Activated effector memory CD4-positive, alpha-beta T cell treated with Interleukin-2 at 50 U/mL for 16 hours (primary cell): ENCODE measurements at regions not wholly inside any gene's neighbourhood (a gene's known extent, or its start where the extent isn't known, plus 50 kb on each side); places are given as distances from the start of the nearest gene placed in this dataset.
"Not testable (repeated sequence)": the region's sequence is repeated elsewhere in the genome, so short reads cannot be mapped to it uniquely, and the experiment has no call there.

ENCODE experiments used
- DNase-seq: peaks from one replicate; pipeline ENCODE4 v3.0.0-alpha.2; 2020

DNA sequence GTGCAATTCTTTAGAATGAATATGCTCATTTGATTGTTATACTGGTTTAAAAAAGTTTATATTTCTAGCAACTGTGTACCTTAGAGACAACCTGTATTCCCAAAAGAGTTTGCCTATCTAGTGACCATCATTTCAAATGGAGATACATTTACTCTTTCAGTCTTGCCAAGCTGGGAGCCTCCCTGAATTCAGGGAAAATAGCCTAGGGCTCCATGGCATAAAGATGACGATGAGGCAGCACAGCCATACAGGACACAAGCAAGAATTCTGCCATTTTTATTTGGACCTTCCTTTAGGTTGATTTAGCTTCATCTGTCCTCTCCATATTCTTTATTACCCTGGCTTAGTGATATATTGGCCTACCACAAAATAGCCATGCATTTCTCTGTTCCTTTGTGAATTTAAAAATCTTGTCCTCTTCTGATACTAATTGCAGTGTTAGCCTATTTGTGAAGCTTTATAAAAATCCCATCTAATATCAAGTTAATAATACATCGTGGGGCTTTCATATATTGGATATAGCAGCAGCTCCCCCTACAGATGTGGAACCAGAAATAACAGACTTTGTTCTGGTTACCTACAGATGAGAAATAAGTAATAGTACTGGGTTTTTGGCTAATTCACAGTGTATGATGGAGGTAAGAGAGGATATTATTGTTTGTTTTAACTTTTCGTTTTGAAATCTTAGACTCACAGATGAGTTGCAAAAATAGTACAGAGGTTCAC is 1661.9 kb upstream of the PIK3C3 start:
- DNase-seq: no peak

DNA sequence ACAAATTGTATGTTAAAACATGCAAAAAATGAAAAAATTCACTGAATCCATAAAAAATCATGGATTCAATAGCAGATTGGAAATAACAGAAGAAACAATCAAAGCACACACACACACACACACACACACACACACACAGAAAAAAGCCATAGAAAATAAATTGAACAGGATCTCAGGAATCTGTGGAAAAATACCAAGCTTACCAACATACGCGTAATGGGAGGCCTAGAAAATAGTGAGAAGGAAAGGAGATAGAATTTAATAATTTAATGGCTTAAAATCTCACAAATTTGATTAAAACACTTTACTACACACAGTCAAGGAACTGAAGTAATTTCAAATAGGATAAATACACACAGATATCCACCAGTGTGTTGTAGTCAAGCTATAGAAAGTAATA is 1671.5 kb upstream of the PIK3C3 start:
- no peak for DNase-seq

DNA sequence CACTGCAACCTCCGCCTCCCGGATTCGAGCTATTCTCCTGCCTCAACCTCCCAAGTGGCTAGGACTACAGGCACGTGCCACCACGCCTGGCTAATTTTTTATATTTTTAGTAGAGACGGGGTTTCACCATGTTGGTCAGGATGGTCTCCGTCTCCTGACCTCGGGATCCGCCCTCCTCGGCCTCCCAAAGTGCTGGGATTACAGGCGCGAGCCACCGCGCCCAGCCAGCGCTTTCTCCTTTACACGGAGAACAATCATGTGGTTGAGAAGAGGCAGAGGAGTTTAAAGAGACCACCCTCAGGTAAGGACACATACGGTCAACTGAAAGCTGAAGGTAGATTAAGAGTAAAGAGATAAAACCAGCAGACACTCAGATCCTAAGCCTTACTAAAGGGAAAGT is 1673.7 kb upstream of the PIK3C3 start:
- DNase-seq: not testable (repeated sequence)

DNA sequence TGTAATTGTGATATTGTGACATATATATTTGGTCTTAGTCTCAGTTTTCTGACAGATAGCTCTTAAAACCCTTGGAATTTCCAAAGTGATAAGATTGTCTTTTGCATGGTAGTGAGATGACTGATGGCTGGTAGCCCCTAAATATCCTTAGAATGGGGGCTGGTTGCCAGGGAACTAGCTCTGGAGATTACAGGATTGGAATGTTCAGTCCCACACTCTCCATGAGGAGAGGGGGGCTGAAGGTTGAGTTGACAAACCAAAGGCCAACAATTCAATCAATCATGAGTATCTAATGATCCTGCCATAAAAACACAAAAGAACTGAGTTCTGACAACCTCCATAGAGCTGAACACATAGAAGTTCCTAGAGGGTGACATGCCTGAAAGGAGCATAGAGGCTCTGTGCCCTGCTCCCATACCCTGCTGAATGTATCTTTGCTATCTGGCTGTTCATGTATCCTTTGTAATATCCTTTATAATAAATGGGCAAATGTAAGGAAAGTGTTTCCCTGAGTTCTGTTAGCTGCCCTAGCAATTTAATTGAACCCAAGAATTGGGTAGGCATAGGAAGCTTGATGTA is 1680.3 kb upstream of the PIK3C3 start:
- DNase-seq: no peak

DNA sequence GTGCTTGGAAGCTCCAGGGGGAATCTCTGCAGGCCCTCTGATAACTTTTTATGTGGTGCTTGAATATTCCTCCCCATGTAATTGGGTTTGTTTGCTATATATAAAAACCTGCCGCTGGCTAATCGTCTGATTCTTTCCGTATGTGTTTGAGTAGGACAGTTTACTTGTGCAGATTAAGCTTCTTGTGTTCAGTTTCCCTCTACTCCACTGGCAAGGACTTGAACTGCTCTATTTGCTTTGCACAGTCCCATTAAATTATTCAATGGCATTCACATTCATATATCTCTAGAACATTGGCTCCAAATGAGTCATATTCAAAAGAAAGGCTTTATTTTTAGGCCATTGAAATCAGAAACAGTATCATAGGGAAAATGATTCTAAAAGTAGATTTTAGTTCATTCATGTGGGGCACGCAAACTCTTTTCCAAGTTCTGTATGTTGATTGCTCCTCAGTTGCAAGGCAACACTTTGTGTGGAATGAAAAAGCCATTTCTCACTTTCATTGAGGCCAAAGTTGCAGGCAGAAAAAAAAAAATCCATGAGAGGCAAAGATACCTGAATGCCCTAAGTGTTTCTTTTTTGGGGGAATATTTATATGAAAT is 1682.3 kb upstream of the PIK3C3 start:
- DNase-seq: no peak

DNA sequence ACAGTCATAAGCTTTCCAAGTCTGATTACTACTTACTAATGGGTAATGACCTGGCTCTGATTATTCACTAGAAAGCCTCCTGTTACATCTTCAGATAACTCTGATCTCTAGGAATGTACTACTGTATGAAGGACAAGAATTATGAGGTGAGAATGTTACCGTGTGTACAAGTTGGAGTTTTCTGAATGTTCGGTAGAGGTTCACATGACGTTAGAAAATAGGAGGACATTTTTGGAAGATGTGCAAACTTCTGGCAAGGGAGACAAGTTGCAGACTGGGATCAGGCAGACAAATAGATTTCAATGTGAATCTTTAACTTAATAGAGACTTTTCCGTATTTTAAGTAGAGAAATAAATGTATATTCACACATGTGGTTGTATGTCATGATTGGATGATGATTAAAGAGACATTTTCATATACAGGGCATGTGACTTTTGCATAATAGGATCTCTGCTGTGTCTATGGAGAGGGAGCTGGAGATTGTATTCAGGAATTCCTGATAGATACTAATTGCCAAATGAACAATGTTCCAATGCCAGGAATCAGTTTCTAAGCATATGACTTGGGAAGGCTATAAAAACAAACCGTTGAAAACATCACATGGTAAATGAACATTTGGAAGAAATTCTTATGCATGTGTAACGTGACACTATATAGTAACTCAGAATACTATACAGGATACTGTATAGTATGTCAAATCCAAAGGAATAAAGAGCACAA is 1695.8 kb upstream of the PIK3C3 start:
- no peak for DNase-seq

DNA sequence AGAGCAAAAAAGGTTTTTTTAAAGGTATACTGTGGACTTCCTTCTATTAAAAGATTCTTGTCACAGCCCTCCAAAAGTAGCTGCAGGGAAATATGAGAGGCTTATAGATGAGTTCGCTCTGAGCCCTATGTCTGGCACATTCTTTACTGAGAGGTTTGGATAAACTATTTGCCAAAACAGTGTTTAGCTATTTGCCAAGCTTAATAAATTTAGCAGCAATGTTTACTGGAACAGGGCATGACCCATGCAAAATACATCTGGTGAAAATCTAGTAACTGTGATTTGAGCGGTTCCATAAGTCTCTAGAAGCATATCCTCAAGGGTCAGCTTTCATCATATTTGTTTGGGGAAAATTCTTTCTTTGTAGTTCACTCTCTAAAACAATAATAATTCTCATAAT is 1696.7 kb upstream of the PIK3C3 start:
- DNase-seq: no peak

DNA sequence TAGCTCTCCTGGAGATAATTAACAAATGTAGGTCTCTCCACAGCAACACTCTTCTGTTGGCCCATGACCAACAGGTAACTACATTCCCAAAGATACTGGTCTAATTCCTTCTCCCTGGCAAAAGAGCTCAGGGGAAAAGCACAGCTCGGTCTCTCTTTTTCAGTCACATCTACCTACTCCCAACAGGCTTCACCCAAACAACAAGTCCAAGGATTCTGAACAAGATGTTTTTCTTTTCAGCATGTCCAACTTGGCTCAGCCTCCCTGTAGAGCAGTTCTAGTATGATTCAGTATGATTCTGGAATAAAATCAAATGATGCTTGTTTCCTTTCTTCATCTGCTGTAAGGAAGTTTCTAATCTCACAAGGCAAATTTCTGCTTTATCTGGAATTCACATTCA is 1704.8 kb upstream of the PIK3C3 start:
- DNase-seq: no peak

DNA sequence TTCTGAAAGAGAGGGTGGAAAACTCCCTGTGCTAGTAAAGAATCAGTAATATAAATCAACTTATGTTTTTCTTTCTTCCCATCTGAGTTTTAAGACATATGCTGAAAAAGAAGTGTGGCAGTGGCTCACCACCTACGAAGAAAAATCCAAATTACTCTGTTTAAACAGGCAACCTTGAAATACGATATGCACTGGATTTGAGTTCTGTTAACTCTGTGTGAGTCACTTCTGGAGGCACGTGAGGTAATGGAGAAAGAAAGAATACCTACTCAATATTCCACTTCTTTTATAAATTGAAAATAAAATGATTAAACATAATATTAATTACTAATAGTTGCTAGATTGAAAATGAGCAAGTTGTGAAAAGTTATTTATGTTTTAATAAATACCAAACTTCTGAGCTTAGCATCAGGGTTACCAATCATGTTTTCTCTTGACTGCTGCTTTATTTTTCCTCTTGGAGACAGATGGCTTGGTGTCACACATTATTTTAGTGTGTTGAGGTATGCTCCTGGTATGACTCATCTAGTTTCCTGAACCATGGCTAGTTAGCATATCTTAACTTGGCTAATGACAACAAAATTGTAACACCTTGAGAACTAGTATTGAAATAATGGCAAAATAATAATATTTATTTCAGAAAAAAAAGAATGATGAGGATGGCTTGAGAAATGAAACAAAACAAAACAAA is 1705.5 kb upstream of the PIK3C3 start:
- no peak for DNase-seq

DNA sequence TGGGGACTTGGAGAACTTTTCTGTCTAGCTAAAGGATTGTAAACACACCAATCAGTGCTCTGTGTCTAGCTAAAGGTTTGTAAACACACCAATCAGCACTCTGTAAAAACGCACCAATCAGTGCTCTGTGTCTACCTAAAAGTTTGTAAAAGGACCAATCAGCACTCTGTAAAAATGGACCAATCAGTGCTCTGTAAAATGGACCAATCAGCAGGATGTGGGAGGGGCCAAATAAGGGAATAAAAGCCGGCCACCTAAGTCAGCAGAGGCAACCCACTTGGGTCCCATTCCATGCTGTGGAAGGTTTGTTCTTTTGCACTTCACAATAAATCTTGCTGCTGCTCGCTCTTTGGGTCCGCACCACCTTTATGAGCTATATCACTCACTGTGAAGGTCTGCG is 1709.4 kb upstream of the PIK3C3 start:
- not testable (repeated sequence) for DNase-seq

DNA sequence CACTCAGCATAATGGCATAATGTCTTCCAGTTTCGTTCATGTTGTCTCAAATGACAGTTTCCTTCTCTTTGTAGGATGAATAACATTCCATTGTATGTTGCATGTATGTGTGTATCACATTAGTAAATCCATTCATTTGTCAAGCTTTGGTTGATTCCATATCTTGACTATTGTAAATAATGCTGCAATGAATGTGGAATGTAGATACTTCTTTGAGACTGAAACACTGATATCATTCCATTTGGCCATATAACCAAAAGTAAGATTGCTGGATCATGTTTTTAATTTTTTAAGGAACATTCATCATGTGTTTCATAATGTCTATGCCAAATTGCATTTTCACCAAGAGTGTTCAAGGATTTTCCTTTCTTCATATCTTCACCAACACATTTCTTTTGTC is 1711.4 kb upstream of the PIK3C3 start:
- DNase-seq: no peak

DNA sequence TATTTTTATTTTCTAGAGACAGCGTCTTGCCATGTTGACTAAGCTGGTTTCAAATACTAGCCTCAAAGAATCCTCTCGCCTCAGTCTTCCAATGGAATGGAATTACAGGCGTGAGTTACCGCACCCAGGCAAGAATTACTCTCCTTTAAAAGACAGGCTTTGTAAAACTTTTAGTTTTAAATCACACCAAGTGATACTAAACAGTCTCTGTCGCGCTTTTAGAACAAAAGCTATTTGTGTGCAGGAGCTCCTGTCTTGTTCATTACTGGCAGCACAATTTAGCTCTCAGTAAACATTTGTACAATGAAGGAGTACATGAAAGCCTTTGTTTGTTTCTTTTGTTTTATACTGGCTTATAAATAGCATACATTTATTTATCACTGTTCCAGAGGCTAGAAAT is 1719.2 kb upstream of the PIK3C3 start:
- DNase-seq: no peak

DNA sequence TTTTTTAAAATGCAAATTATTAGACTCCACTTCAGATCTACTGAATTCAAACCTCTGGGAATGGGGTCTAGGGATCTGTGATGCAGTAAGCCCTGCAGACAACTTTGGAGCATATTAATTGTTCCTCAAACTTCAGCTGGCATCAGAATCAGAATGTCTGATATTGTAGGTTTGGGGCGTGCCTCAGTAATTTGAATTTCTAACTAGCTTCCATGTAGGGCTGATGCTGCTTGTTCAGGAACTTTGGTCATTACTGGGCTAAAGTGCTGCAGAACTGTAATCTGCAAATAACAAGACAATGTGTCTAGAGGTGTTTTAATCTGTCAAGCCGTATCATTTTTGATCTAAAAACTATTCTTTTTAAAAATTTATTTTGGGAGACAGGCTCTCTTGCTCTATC is 1719.7 kb upstream of the PIK3C3 start:
- DNase-seq: no peak

DNA sequence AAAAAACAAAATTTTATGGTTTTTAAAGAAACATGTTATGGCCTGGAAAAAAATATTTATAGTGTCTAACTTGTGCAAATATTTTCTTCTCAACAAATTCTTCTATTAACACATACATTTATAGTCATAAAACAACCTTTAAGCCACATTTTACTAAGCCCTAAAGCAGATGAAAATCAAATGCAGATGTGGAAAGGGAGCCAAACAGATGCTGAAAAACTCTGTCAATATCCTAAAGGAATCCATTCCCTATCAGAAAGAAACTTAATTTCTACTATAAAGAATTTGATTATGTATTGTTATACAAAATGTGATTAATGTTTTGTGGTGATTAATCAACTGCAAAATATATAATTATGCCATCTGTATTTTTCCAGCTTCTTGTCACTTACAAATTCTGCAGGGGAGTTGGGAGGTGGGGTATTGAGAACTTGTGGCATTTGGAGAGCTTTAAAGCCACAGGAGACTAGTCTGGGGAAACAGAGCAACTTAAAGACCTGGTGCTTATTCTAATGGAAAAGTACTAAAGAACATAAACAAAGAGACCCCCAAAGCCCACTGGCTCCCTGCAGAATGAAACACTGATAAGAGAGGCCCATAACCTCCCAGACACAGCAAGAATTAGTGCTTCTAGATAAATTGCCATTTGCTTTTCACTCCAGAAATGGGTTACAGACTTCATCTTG is 1721.0 kb upstream of the PIK3C3 start:
- DNase-seq: no peak

DNA sequence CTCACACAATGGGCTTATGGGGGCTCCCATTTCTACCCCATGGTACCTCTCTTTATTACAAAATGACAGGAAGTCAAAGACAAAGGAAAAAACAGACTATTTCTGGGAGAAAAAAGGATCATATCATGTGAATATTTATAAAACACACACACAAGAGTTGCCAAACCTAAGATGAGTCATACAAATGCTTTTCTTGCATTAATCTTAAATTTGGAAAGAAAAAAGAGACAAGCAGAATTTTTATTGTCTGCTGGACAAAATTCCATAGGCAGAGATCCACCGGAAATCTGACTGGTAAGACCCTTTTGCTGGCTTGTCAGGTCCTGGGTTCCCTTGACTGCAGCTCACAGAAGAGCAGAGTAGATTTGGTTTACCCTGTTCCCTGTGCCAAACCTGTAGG is 1732.3 kb upstream of the PIK3C3 start:
- DNase-seq: no peak

DNA sequence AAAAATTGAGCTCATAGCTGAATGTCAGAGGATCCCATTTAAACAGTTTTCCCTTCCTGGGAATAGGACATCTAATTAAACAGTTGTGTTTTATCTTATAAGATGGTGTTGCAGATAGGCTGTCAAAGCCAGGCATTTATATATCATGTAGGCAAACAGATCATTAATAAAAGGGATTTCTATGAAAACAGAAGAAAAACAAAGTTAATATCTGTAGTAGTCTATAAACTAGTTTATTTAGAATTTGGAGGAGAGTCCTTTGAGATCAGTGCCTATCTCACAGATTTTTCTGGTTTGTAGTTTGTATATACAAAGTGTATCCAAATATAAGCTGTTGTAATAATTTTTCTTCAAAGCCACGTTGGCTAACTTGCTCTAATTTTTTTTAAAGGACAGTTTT is 1738.2 kb upstream of the PIK3C3 start:
- DNase-seq: no peak

DNA sequence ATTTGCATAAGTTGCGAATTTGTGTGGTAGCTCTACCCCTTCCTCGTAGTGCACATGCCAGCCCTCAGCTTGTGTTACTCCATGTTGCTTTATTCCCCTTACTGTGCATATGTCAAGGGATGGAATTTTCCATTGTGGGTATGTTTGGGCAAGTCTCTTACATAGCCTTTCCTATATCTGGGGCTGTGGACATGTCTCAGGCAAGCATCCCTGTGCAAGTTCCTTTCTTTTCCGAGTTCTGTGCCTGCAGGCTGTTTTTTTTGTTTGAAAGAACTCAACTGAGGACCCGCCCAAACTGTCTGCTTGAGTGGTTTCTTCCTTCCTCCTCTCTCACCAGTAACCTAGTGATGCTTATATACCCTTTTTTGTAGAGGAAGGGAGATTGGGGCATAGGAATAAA is 1739.1 kb upstream of the PIK3C3 start:
- no peak for DNase-seq

DNA sequence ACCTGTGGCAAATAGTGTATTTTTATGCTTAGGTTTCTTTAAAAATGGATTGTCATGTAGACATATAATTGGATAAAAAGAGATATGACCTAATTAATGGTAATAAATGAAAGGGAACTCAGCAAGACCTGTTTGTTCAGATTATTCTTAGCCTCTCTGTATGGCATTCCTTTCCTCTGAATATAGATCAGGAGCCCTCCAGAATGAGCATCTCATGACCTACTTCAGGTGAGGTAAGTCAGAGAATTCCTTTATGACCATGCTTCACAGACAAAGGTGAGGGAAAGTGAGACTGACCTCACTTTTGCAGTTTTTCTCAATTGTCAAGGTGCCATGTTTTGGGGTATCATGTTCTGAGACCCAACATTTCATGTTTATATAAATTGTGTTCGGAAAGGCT is 1744.3 kb upstream of the PIK3C3 start:
- DNase-seq: no peak

DNA sequence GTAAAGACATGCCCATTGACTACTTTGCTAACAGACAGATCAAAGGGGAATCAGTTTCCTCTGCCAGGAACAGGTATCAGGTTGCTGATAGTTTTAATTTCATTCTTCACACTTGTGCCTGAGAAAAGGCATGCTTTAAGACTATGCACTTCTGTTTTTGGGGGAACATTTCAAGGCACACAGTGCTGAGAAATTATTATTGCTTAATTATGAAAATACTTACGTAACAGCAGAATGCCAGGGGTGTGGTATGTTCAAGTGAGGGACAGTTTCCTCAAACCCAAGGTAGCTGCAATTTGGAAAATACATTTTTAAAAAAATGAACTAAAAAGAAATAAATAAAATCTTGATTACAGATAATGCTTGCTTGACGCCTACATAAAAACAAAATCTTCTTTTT is 1746.1 kb upstream of the PIK3C3 start:
- DNase-seq: no peak

DNA sequence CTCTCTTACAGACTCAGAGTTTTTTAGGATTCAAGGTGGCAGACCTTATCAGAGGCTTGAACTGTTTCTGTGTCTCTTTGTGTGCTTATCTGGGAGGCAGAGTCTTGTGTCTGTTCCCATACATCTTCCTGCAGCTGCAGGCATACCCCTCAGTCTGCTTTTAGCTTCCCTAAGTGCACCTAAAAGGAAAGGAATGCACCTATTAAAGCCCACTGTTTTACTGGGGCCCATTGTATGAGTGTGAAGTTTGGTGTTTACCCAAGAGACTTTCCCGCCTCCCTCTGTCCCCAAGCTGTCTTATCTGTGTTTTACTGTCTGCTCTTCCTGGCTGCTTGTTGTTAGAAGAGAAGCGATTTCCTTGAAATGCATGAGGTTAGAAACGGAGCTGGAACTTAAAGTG is 1757.3 kb upstream of the PIK3C3 start:
- no peak for DNase-seq

DNA sequence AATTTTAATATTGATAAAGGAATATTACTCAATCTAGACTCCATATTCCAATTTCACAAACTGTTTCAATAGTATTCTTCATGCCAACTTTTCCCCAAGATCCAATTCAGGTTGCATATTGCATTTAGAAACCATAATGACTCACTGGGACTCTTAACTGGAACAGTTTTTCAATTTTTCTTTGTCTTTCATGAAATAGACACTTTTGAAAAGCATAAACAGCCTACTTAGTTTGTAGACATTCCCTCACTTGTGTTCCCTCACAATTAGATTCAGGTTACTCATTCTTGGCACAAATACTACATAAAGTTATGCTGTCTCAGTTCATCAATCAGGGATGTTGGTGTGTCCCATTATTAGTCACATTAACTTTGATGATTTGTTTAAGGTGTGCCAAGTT is 1768.4 kb upstream of the PIK3C3 start:
- no peak for DNase-seq

DNA sequence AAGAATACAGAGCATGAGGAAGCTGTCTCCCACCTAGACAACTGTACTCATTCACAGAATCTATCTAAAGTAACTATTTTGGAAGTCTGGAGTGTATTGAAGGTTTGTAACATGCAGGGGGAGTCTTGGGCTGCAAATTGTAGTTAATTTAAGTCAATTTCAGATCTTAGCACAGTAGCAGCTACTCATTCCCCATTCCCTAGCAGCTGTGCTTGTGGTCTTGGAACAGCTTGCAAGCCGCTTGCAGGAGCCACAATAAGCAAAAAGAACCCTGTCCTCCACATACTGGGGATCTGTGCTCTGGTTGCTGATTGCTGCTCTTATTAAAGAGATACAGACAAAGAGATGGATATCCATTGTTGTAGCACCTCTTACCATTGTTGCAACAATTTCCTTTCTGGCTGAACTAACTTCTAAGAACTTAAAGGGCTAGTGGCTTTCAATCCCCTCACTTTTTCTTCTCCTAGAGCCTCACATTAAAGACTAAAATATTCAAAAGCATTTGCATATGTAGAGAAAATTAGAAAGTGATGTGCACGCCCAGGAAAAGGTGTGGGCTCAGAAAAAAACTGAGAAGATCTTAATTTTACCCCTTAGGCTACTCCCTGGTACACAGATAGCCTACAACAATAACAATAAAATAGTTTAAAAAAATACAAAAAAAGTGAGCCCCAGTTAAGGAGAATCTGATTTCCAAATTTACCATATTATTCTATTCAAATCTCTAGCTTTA is 1775.1 kb upstream of the PIK3C3 start:
- DNase-seq: no peak
